ENCODE measurements at regions not wholly inside any gene's neighbourhood (a gene's known extent, or its start where the extent isn't known, plus 50 kb on each side); places are given as distances from the start of the nearest gene placed in this dataset.
"Not testable (repeated sequence)": the region's sequence is repeated elsewhere in the genome, so short reads cannot be mapped to it uniquely, and the experiment has no call there.

- 87% methylated on average over 2 of the region's 2 CpGs for WGBS
- Histone ChIP-seq H4K91ac (ENCODE audit: low read length) (no peak overlapping the region), H3K4me1 (ENCODE audit: control insufficient read depth, insufficient read depth, low read depth, low read length) (no peaks in the 10 kb centered on the region), H3K9me3 (ENCODE audit: control insufficient read depth, low read length) (no peaks in the 10 kb centered on the region), H3K14ac (ENCODE audit: low read length in 2 of 2) (no peak overlapping the region), H3K4me2 (ENCODE audit: low read length, poor library complexity, severe bottlenecking) (no peak overlapping the region), H3K9ac (ENCODE audit: low read length) (no peak overlapping the region), H3K79me1 (replicated peaks; ENCODE audit: low read length, poor library complexity, severe bottlenecking) (no peaks in the 10 kb centered on the region), H3K18ac (ENCODE audit: low read depth in 1 of 2, low read length in 2 of 2) (no peak overlapping the region), H2AK5ac (ENCODE audit: low read length, severe bottlenecking) (no peak overlapping the region), H3K4me3 (ENCODE audit: insufficient read depth in 1 of 2, low read depth in 1 of 2, low read length in 2 of 2) (no peak overlapping the region), H4K8ac (ENCODE audit: low read length) (no peak overlapping the region), H2BK120ac (ENCODE audit: low read depth, low read length) (no peak overlapping the region), H2BK15ac (ENCODE audit: low read depth, poor library complexity, severe bottlenecking) (no peak overlapping the region), H3K27ac (ENCODE audit: low read length, poor library complexity, severe bottlenecking) (no peak overlapping the region), H3K4ac (ENCODE audit: low read depth in 1 of 2, low read length in 2 of 2) (no peak overlapping the region), H2BK5ac (ENCODE audit: low read depth, low read length, poor library complexity, severe bottlenecking) (no peak overlapping the region), H2AFZ (ENCODE audit: low read depth, low read length) (no peak overlapping the region), H3K27me3 (ENCODE audit: control insufficient read depth in 1 of 2, insufficient read depth in 1 of 2, low read length in 2 of 2) (peaks cover 0 to 10% of the 10 kb centered on the region in 2 experiments), H3K36me3 (ENCODE audit: control insufficient read depth in 1 of 2, insufficient read depth in 2 of 2, low read depth in 1 of 2, low read length in 2 of 2) (no peaks in the 10 kb centered on the region), H3K23ac (ENCODE audit: low read length in 2 of 2) (no peak overlapping the region), H2BK12ac (ENCODE audit: low read length in 2 of 2) (no peak overlapping the region)
- DNase-seq = no peak
Measured at GRCh38 chr10:34010891-34011290, 676.4 kb upstream of the NRP1 start.

GRCh38 chr10:34010228-34010627 is 675.8 kb upstream of the NRP1 start:
- H2BK120ac ChIP-seq (ENCODE audit: low read depth, low read length); H3K9me3 ChIP-seq (ENCODE audit: control insufficient read depth, low read length); H3K18ac ChIP-seq (ENCODE audit: low read depth in 1 of 2, low read length in 2 of 2); H3K9ac ChIP-seq (ENCODE audit: low read length); H3K14ac ChIP-seq (ENCODE audit: low read length in 2 of 2); H3K4me1 ChIP-seq (ENCODE audit: control insufficient read depth, insufficient read depth, low read depth, low read length); H3K79me1 ChIP-seq (replicated peaks; ENCODE audit: low read length, poor library complexity, severe bottlenecking); H2AFZ ChIP-seq (ENCODE audit: low read depth, low read length); H3K4me3 ChIP-seq (ENCODE audit: insufficient read depth in 1 of 2, low read depth in 1 of 2, low read length in 2 of 2); H4K91ac ChIP-seq (ENCODE audit: low read length); H2AK5ac ChIP-seq (ENCODE audit: low read length, severe bottlenecking); H2BK12ac ChIP-seq (ENCODE audit: low read length in 2 of 2); H3K4me2 ChIP-seq (ENCODE audit: low read length, poor library complexity, severe bottlenecking); H4K8ac ChIP-seq (ENCODE audit: low read length); H3K27ac ChIP-seq (ENCODE audit: low read length, poor library complexity, severe bottlenecking); H2BK5ac ChIP-seq (ENCODE audit: low read depth, low read length, poor library complexity, severe bottlenecking); H3K4ac ChIP-seq (ENCODE audit: low read depth in 1 of 2, low read length in 2 of 2); DNase-seq; H2BK15ac ChIP-seq (ENCODE audit: low read depth, poor library complexity, severe bottlenecking); H3K23ac ChIP-seq (ENCODE audit: low read length in 2 of 2); H3K36me3 ChIP-seq (ENCODE audit: control insufficient read depth in 1 of 2, insufficient read depth in 2 of 2, low read depth in 1 of 2, low read length in 2 of 2): not testable (repeated sequence)
- peaks cover 0 to 10% of the 10 kb centered on the region in 2 experiments for H3K27me3 ChIP-seq (ENCODE audit: control insufficient read depth in 1 of 2, insufficient read depth in 1 of 2, low read length in 2 of 2)
- WGBS = 83% methylated on average over 1 of the region's 1 CpG

- Histone ChIP-seq H2AK5ac (ENCODE audit: low read length, severe bottlenecking) (no peak overlapping the region), H3K9me3 (ENCODE audit: control insufficient read depth, low read length) (no peaks in the 10 kb centered on the region), H3K36me3 (ENCODE audit: control insufficient read depth in 1 of 2, insufficient read depth in 2 of 2, low read depth in 1 of 2, low read length in 2 of 2) (no peaks in the 10 kb centered on the region), H3K23ac (ENCODE audit: low read length in 2 of 2) (no peak overlapping the region), H2BK15ac (ENCODE audit: low read depth, poor library complexity, severe bottlenecking) (no peak overlapping the region), H2BK12ac (ENCODE audit: low read length in 2 of 2) (no peak overlapping the region), H3K4me1 (ENCODE audit: control insufficient read depth, insufficient read depth, low read depth, low read length) (no peaks in the 10 kb centered on the region), H3K14ac (ENCODE audit: low read length in 2 of 2) (no peak overlapping the region), H2AFZ (ENCODE audit: low read depth, low read length) (no peak overlapping the region), H3K79me1 (replicated peaks; ENCODE audit: low read length, poor library complexity, severe bottlenecking) (no peaks in the 10 kb centered on the region), H4K91ac (ENCODE audit: low read length) (no peak overlapping the region), H2BK120ac (ENCODE audit: low read depth, low read length) (no peak overlapping the region), H3K9ac (ENCODE audit: low read length) (no peak overlapping the region), H4K8ac (ENCODE audit: low read length) (no peak overlapping the region), H3K27ac (ENCODE audit: low read length, poor library complexity, severe bottlenecking) (no peak overlapping the region), H3K18ac (ENCODE audit: low read depth in 1 of 2, low read length in 2 of 2) (no peak overlapping the region), H3K4me2 (ENCODE audit: low read length, poor library complexity, severe bottlenecking) (no peak overlapping the region), H3K4me3 (ENCODE audit: insufficient read depth in 1 of 2, low read depth in 1 of 2, low read length in 2 of 2) (no peak overlapping the region), H3K27me3 (ENCODE audit: control insufficient read depth in 1 of 2, insufficient read depth in 1 of 2, low read length in 2 of 2) (peaks cover 0 to 8% of the 10 kb centered on the region in 2 experiments), H3K4ac (ENCODE audit: low read depth in 1 of 2, low read length in 2 of 2) (no peak overlapping the region), H2BK5ac (ENCODE audit: low read depth, low read length, poor library complexity, severe bottlenecking) (no peak overlapping the region)
- no CpG with 5 or more reads among the region's 1 CpG for WGBS
- DNase-seq = no peak
Measured at GRCh38 chr10:34008656-34009055, 674.2 kb upstream of the NRP1 start.

DNA sequence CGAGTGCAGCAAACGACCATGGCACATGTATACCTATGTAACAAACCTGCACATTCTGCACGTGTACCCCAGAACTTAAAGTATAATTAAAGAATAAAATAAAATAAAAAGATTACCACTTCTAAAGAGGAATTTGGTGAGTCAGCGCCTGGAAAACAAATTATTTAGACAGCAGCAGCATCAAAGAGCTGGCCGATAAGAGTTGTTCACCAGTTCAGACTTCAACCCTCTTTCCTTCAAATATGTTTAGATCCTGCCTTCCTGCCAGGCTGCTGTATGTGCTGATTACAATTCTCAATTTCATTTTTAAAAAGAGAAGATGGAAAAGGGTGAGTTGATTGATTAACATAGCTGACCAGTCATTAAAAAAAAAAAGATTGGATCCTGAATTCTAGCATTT is 672.0 kb upstream of the NRP1 start:
- 96% methylated on average over 2 of the region's 5 CpGs for WGBS

More for the DNA sequence above, 672.0 kb upstream of the NRP1 start:
- H2BK12ac ChIP-seq (ENCODE audit: low read length in 2 of 2) = no peak overlapping the region
- no peak overlapping the region for H3K4me2 ChIP-seq (ENCODE audit: low read length, poor library complexity, severe bottlenecking)
- no peak overlapping the region for H3K14ac ChIP-seq (ENCODE audit: low read length in 2 of 2)
- no peaks in the 10 kb centered on the region for H3K9me3 ChIP-seq (ENCODE audit: control insufficient read depth, low read length)
- no peak overlapping the region for H3K4ac ChIP-seq (ENCODE audit: low read depth in 1 of 2, low read length in 2 of 2)
- H3K36me3 ChIP-seq (ENCODE audit: control insufficient read depth in 1 of 2, insufficient read depth in 2 of 2, low read depth in 1 of 2, low read length in 2 of 2) = no peaks in the 10 kb centered on the region
- H3K18ac ChIP-seq (ENCODE audit: low read depth in 1 of 2, low read length in 2 of 2) = no peak overlapping the region
- H3K79me1 ChIP-seq (replicated peaks; ENCODE audit: low read length, poor library complexity, severe bottlenecking) = no peaks in the 10 kb centered on the region
- DNase-seq = no peak
- no peak overlapping the region for H3K23ac ChIP-seq (ENCODE audit: low read length in 2 of 2)
- no peak overlapping the region for H3K4me3 ChIP-seq (ENCODE audit: insufficient read depth in 1 of 2, low read depth in 1 of 2, low read length in 2 of 2)
- no peak overlapping the region for H4K91ac ChIP-seq (ENCODE audit: low read length)
- H2BK15ac ChIP-seq (ENCODE audit: low read depth, poor library complexity, severe bottlenecking) = no peak overlapping the region
- no peak overlapping the region for H3K27ac ChIP-seq (ENCODE audit: low read length, poor library complexity, severe bottlenecking)
- no peak overlapping the region for H2AFZ ChIP-seq (ENCODE audit: low read depth, low read length)
- no peak overlapping the region for H2AK5ac ChIP-seq (ENCODE audit: low read length, severe bottlenecking)
- H3K9ac ChIP-seq (ENCODE audit: low read length) = no peak overlapping the region
- no peaks in the 10 kb centered on the region for H3K4me1 ChIP-seq (ENCODE audit: control insufficient read depth, insufficient read depth, low read depth, low read length)
- H2BK5ac ChIP-seq (ENCODE audit: low read depth, low read length, poor library complexity, severe bottlenecking) = no peak overlapping the region
- H3K27me3 ChIP-seq (ENCODE audit: control insufficient read depth in 1 of 2, insufficient read depth in 1 of 2, low read length in 2 of 2) = no peaks in the 10 kb centered on the region
- no peak overlapping the region for H2BK120ac ChIP-seq (ENCODE audit: low read depth, low read length)
- no peak overlapping the region for H4K8ac ChIP-seq (ENCODE audit: low read length)

Measured in mesenchymal stem cell (in vitro differentiated cells and primary cell).